ENCODE measurements at regions not wholly inside any gene's neighbourhood (a gene's known extent, or its start where the extent isn't known, plus 50 kb on each side); places are given as distances from the start of the nearest gene placed in this dataset.

DNA sequence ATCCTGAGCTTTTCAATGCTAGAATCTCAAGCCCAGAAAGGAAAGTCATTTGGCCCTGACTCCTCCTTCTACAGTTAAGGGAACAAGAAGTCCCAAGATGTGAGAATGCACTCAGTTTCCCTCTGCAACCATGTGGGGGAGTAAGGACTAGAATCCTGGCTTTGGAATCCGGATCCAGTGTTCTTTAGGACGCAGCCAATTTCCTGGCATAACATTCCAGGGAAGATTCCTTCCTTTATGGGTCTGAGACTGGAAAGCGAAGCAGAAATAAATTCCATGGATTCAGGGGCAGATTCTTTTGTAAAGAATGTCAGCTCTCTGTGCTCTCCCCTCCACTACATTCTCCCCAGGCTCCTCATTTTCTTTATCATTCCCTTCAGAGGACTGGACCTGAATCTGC lies 151.8 kb upstream of the SOX14 start:
- TF ChIP-seq, protein P1, sequence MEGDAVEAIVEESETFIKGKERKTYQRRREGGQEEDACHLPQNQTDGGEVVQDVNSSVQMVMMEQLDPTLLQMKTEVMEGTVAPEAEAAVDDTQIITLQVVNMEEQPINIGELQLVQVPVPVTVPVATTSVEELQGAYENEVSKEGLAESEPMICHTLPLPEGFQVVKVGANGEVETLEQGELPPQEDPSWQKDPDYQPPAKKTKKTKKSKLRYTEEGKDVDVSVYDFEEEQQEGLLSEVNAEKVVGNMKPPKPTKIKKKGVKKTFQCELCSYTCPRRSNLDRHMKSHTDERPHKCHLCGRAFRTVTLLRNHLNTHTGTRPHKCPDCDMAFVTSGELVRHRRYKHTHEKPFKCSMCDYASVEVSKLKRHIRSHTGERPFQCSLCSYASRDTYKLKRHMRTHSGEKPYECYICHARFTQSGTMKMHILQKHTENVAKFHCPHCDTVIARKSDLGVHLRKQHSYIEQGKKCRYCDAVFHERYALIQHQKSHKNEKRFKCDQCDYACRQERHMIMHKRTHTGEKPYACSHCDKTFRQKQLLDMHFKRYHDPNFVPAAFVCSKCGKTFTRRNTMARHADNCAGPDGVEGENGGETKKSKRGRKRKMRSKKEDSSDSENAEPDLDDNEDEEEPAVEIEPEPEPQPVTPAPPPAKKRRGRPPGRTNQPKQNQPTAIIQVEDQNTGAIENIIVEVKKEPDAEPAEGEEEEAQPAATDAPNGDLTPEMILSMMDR (IDR thresholded peaks at IDR 0.05; ENCODE audit: low read depth, low read length, missing input control): no peak
- no peak for TF ChIP-seq TAF1 (conservative IDR thresholded peaks at IDR 0.05)
- no peak for TF ChIP-seq SP1 (IDR thresholded peaks at IDR 0.05)
- TF ChIP-seq, protein P2, sequence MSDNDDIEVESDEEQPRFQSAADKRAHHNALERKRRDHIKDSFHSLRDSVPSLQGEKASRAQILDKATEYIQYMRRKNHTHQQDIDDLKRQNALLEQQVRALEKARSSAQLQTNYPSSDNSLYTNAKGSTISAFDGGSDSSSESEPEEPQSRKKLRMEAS (IDR thresholded peaks at IDR 0.05): no peak

Measured in liver (tissue), 3 donors.